ENCODE measurements at regions not wholly inside any gene's neighbourhood (a gene's known extent, or its start where the extent isn't known, plus 50 kb on each side); places are given as distances from the start of the nearest gene placed in this dataset.
"Not testable (repeated sequence)": the region's sequence is repeated elsewhere in the genome, so short reads cannot be mapped to it uniquely, and the experiment has no call there.

- DNase-seq (ENCODE audit: low read depth, low spot score) = no peak
Observed at GRCh38 chr2:2800001-2800400, 468.9 kb upstream of the MYT1L start.

- DNase-seq (ENCODE audit: low read depth, low spot score) = no peak
Observed at GRCh38 chr2:2799151-2799697, 468.1 kb upstream of the MYT1L start.

GRCh38 chr2:2798337-2798736 is 467.3 kb upstream of the MYT1L start:
- no peak for DNase-seq (ENCODE audit: low read depth, low spot score)

GRCh38 chr2:2797797-2798196 is 466.7 kb upstream of the MYT1L start:
- DNase-seq (ENCODE audit: low read depth, low spot score) = no peak

GRCh38 chr2:2796207-2796606 is 465.1 kb upstream of the MYT1L start:
- DNase-seq (ENCODE audit: low read depth, low spot score) = no peak

GRCh38 chr2:2795438-2796091 is 464.5 kb upstream of the MYT1L start:
- no peak for DNase-seq (ENCODE audit: low read depth, low spot score)

GRCh38 chr2:2793925-2794560 is 463.0 kb upstream of the MYT1L start:
- DNase-seq (ENCODE audit: low read depth, low spot score) = no peak

GRCh38 chr2:2793514-2793913 is 462.4 kb upstream of the MYT1L start:
- no peak for DNase-seq (ENCODE audit: low read depth, low spot score)

GRCh38 chr2:2791606-2792005 is 460.5 kb upstream of the MYT1L start:
- no peak for DNase-seq (ENCODE audit: low read depth, low spot score)

- no peak for DNase-seq (ENCODE audit: low read depth, low spot score)
Observed at GRCh38 chr2:2791031-2791430, 460.0 kb upstream of the MYT1L start.

GRCh38 chr2:2788076-2788475 is 457.0 kb upstream of the MYT1L start:
- DNase-seq (ENCODE audit: low read depth, low spot score) = no peak

GRCh38 chr2:2787301-2787907 is 456.3 kb upstream of the MYT1L start:
- DNase-seq (ENCODE audit: low read depth, low spot score) = no peak

GRCh38 chr2:2782007-2782406 is 450.9 kb upstream of the MYT1L start:
- no peak for DNase-seq (ENCODE audit: low read depth, low spot score)

GRCh38 chr2:2779727-2780126 is 448.7 kb upstream of the MYT1L start:
- DNase-seq (ENCODE audit: low read depth, low spot score) = no peak

GRCh38 chr2:2777876-2778275 is 446.8 kb upstream of the MYT1L start:
- DNase-seq (ENCODE audit: low read depth, low spot score) = no peak

- DNase-seq (ENCODE audit: low read depth, low spot score) = no peak
Observed at GRCh38 chr2:2777213-2777612, 446.1 kb upstream of the MYT1L start.

GRCh38 chr2:2775018-2775417 is 443.9 kb upstream of the MYT1L start:
- DNase-seq (ENCODE audit: low read depth, low spot score) = no peak

GRCh38 chr2:2773692-2774091 is 442.6 kb upstream of the MYT1L start:
- DNase-seq (ENCODE audit: low read depth, low spot score) = no peak

- not testable (repeated sequence) for DNase-seq (ENCODE audit: low read depth, low spot score)
Observed at GRCh38 chr2:2773080-2773479, 442.0 kb upstream of the MYT1L start.

GRCh38 chr2:2771721-2772411 is 440.8 kb upstream of the MYT1L start:
- DNase-seq (ENCODE audit: low read depth, low spot score) = no peak

GRCh38 chr2:2769481-2770431 is 438.7 kb upstream of the MYT1L start:
- DNase-seq (ENCODE audit: low read depth, low spot score) = no peak

Data from activated naive CD8-positive, alpha-beta T cell treated with anti-CD3 and anti-CD28 coated beads, Interleukin-2, amount 50 U/mL, for 16 hours (primary cell).